ENCODE measurements at regions not wholly inside any gene's neighbourhood (a gene's known extent, or its start where the extent isn't known, plus 50 kb on each side); places are given as distances from the start of the nearest gene placed in this dataset.

DNA sequence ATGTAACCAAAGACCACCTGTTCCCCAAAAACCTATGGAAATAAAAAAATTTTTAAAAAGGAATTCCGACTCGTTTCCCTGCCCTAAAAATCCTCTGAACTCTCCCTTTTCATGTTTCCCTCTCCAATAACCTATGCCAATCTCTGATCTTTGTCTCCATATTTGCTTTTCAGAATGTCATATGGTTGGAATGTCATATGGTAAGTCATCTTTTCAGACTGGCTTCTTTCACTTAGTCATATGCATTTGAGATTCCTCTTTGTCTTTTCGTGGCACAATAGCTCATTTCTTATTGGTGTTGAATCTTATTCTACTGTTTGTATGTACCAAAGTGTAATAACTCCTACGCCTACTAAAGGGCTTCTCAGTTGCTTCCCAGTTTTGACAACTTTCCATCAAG is 117.5 kb downstream of the BACH1 start:
- TF ChIP-seq, protein P1, sequence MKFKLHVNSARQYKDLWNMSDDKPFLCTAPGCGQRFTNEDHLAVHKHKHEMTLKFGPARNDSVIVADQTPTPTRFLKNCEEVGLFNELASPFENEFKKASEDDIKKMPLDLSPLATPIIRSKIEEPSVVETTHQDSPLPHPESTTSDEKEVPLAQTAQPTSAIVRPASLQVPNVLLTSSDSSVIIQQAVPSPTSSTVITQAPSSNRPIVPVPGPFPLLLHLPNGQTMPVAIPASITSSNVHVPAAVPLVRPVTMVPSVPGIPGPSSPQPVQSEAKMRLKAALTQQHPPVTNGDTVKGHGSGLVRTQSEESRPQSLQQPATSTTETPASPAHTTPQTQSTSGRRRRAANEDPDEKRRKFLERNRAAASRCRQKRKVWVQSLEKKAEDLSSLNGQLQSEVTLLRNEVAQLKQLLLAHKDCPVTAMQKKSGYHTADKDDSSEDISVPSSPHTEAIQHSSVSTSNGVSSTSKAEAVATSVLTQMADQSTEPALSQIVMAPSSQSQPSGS (CRISPR knock-in tag; IDR thresholded peaks at IDR 0.05; ENCODE audit: borderline replicate concordance, low read depth), result no peak
- no peak for TF ChIP-seq SMAD3 (CRISPR knock-in tag; IDR thresholded peaks at IDR 0.05; ENCODE audit: borderline replicate concordance)
- TF ChIP-seq, protein P2, sequence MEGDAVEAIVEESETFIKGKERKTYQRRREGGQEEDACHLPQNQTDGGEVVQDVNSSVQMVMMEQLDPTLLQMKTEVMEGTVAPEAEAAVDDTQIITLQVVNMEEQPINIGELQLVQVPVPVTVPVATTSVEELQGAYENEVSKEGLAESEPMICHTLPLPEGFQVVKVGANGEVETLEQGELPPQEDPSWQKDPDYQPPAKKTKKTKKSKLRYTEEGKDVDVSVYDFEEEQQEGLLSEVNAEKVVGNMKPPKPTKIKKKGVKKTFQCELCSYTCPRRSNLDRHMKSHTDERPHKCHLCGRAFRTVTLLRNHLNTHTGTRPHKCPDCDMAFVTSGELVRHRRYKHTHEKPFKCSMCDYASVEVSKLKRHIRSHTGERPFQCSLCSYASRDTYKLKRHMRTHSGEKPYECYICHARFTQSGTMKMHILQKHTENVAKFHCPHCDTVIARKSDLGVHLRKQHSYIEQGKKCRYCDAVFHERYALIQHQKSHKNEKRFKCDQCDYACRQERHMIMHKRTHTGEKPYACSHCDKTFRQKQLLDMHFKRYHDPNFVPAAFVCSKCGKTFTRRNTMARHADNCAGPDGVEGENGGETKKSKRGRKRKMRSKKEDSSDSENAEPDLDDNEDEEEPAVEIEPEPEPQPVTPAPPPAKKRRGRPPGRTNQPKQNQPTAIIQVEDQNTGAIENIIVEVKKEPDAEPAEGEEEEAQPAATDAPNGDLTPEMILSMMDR (IDR thresholded peaks at IDR 0.05), result no peak
- TF ChIP-seq GABPB1 (CRISPR knock-in tag; IDR thresholded peaks at IDR 0.05), result no peak
- no peak for TF ChIP-seq NR2C2 (CRISPR knock-in tag; IDR thresholded peaks at IDR 0.05)
- TF ChIP-seq, protein P3, sequence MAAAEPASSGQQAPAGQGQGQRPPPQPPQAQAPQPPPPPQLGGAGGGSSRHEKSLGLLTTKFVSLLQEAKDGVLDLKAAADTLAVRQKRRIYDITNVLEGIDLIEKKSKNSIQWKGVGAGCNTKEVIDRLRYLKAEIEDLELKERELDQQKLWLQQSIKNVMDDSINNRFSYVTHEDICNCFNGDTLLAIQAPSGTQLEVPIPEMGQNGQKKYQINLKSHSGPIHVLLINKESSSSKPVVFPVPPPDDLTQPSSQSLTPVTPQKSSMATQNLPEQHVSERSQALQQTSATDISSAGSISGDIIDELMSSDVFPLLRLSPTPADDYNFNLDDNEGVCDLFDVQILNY (CRISPR knock-in tag; IDR thresholded peaks at IDR 0.05), result no peak
- TF ChIP-seq, protein P4, sequence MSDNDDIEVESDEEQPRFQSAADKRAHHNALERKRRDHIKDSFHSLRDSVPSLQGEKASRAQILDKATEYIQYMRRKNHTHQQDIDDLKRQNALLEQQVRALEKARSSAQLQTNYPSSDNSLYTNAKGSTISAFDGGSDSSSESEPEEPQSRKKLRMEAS (CRISPR knock-in tag; IDR thresholded peaks at IDR 0.05), result no peak
- TF ChIP-seq, protein P5, sequence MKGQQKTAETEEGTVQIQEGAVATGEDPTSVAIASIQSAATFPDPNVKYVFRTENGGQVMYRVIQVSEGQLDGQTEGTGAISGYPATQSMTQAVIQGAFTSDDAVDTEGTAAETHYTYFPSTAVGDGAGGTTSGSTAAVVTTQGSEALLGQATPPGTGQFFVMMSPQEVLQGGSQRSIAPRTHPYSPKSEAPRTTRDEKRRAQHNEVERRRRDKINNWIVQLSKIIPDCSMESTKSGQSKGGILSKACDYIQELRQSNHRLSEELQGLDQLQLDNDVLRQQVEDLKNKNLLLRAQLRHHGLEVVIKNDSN (CRISPR knock-in tag; IDR thresholded peaks at IDR 0.05), result no peak
- TF ChIP-seq, protein P6, sequence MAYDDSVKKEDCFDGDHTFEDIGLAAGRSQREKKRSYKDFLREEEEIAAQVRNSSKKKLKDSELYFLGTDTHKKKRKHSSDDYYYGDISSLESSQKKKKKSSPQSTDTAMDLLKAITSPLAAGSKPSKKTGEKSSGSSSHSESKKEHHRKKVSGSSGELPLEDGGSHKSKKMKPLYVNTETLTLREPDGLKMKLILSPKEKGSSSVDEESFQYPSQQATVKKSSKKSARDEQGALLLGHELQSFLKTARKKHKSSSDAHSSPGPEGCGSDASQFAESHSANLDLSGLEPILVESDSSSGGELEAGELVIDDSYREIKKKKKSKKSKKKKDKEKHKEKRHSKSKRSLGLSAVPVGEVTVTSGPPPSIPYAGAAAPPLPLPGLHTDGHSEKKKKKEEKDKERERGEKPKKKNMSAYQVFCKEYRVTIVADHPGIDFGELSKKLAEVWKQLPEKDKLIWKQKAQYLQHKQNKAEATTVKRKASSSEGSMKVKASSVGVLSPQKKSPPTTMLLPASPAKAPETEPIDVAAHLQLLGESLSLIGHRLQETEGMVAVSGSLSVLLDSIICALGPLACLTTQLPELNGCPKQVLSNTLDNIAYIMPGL (CRISPR knock-in tag; IDR thresholded peaks at IDR 0.05), result no peak
- no peak for TF ChIP-seq ZNF416 (CRISPR knock-in tag; IDR thresholded peaks at IDR 0.05)

All from WTC11 (cell line).